GM18498 (cell line): ENCODE measurements at regions not wholly inside any gene's neighbourhood (a gene's known extent, or its start where the extent isn't known, plus 50 kb on each side); places are given as distances from the start of the nearest gene placed in this dataset.

Experiments used
- ATAC-seq: cut with Tn5 transposase; IDR thresholded peaks from one replicate; pipeline ENCODE4 v1.9.1; 2021; ENCODE audit warnings: mild to moderate bottlenecking, moderate library complexity; ENCODE audit not compliant: unreplicated experiment

- ATAC-seq: no peak
Measured at GRCh38 chr2:215609089-215610032, 173.5 kb upstream of the FN1 start.

GRCh38 chr2:215607766-215608165 is 171.9 kb upstream of the FN1 start:
- ATAC-seq: no peak

DNA sequence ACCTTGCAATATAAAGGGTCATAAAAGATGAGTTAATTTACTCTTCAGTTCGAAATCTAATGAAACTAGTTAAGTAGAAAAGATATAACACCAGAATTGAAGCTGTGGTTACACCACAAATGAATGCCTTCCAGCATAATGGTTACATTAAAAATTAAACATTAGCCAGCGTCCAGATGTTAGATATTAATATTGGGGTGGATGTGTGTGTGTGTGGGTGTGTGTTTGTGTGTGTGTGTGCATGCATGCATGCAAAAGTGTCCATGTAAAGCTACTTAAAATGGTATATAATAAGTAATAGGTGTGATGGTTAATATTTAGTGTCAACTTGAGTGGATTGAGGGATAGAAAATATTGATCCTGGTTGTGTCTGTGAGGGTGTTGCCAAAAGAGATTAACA is 170.4 kb upstream of the FN1 start:
- no peak for ATAC-seq

DNA sequence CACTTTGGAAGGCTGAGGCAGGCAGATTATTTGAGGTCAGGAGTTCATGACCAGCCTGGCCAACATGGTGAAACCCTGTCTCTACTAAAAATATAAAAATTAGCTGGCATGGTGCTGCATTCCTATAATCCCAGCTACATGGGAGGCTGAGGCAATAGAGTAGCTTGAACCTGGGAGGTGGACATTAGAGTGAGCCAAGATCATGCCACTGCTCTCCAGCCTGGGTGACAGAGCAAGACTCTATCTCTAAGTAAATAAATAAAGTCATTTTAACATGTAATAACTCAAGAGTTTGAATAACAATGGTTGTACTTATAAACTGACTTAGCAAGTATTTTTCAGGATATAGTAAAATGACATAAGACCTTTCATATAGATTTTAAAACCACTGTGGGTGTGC is 169.3 kb upstream of the FN1 start:
- no peak for ATAC-seq

- no peak for ATAC-seq
Measured at GRCh38 chr2:215604606-215605005, 168.7 kb upstream of the FN1 start.

DNA sequence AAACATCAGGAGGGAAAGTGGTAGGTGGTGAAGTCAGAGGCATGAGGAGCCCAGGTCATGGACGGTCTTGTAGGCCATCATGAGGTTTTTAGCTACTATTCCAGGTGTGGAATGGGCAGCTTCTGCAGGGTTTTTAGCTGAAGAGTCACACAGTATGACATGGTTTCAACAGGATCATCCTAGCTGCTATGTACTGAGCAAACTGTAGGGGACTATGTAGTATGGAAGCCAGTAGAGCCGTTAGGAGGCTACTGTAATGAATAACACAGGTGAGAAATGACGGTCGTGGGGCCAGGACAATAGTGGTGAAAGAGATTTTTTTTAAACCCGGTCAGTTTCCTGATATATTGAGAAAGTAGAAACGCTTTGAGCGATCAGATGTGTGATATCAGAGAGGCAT is 167.6 kb upstream of the FN1 start:
- no peak for ATAC-seq

- ATAC-seq: no peak
Measured at GRCh38 chr2:215602997-215603396, 167.1 kb upstream of the FN1 start.

- no peak for ATAC-seq
Measured at GRCh38 chr2:215601990-215602721, 166.3 kb upstream of the FN1 start.

- ATAC-seq: no peak
Measured at GRCh38 chr2:215601526-215601925, 165.7 kb upstream of the FN1 start.

- no peak for ATAC-seq
Measured at GRCh38 chr2:215598376-215598975, 162.6 kb upstream of the FN1 start.

DNA sequence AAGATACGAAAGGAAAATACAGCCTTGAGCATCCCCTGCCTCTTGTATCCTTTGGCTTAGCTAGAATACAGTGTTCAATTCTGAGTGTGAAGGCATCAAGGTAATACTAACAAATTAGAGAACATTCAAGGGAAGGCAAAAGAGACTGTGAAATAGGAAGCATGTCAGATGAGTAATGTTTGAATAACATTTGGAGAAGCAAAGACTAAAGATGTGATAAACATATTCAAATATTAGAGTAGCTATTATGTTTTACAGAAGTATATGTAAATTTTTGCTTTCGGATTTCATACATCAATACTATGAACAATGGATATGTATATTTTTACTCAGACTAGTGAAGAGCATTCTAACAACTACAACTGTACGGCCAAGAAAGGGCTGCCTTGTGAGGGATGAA is 161.7 kb upstream of the FN1 start:
- no peak for ATAC-seq

GRCh38 chr2:215594766-215595165 is 158.9 kb upstream of the FN1 start:
- no peak for ATAC-seq

- ATAC-seq: no peak
Measured at GRCh38 chr2:215590010-215590745, 154.3 kb upstream of the FN1 start.

DNA sequence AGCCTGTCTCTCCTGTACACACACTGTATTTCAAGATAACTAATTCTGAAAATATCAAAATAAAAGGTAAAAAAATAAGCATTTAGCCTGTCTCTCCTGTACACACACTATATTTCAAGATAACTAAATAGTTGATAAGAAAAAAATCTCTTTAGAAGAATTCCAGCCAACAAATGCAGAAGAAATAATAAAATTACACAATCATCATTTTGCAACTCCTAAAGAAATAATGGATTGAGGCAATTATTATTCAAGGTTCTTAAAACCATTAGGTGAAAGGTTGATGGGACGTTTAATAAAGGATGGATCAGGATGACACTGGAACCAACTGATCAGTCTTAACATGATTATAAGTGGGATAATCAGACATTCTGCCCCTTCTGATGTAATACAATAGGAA is 148.0 kb upstream of the FN1 start:
- ATAC-seq: no peak

DNA sequence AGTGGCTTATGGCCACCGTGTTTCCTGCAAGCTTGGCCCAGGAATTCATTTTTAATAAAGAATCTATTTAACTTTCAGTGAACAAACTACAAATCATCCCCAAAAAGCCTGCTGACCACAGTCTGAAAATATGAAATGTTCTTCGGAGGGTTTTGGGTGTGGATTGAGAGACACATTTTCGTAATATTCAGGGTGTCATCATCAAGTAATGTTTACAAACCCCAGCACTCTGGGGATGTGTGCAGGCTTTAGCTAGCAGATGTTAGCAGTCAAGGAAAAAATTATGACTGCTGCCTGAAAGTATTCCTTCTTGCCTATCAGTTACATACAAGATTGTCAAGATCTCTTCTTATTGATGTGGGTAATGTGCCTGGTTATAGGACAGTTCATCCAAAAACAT is 143.9 kb upstream of the FN1 start:
- no peak for ATAC-seq

GRCh38 chr2:215577356-215577755 is 141.5 kb upstream of the FN1 start:
- ATAC-seq: no peak

- ATAC-seq: no peak
Measured at GRCh38 chr2:215576572-215576971, 140.7 kb upstream of the FN1 start.

GRCh38 chr2:215573496-215573895 is 137.6 kb upstream of the FN1 start:
- no peak for ATAC-seq

DNA sequence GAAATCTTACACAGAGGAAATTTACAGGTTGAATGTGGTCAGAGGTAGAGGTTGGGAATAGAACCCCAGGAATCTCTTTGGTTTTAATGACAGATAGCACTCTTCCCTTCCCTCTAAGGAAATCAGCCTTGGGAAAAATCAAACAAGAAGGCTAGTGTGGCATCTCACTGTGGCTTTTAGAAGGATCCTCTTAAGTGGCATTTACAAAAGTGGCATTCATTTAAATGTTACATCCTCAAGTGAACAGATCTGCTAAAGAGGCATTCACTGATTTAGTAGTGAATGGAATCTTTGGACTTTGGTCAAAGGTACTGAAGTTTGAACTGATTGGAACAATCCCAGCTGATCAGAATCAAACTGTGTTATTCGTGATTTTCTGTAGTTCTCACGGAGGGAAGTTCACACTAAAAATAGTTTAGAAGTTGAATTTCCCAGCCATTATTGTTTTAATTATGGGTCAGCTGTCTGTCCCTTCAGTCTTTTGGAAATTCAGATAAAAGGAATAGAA is 136.5 kb upstream of the FN1 start:
- no peak for ATAC-seq

GRCh38 chr2:215571689-215572088 is 135.8 kb upstream of the FN1 start:
- no peak for ATAC-seq

DNA sequence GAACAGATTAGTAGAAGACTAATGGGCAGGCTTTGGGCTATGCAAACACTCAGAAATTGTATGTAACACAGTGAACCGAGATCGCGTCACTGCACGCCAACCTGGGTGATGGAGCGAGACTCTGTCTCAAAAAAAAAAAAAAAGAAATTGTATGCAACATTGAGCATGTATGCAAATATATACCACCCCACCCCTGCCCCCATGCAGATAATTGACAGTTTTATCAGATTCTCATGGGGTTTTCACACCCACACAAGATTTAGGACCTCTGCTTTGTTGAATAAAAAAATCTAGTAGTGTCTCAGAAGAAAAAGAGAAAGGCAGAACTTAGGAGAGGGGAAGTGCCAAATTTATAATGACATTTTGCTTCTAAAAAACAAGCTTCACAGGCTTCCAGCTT is 131.6 kb upstream of the FN1 start:
- peak; percentile 73 for ATAC-seq
